ENCODE measurements at regions not wholly inside any gene's neighbourhood (a gene's known extent, or its start where the extent isn't known, plus 50 kb on each side); places are given as distances from the start of the nearest gene placed in this dataset.

DNA sequence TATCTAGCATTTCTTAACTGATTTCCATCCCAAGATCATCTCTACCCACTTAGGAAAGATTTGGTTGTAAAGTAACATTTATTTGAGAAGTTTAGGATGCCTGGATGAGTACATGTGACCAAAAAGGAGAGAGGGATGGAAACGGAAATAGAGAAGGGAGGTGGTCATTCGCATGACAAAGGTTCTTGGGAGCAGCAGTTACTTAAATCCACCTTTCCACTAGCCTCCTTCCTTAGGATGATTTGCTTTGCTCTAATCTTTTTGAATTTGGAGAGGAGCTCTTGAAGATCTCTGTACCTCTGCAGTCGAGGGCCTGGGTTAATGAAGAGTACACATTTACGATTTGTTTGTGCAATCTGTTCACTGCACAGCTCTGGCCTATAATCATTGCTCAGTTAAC, 623.5 kb downstream of the EPHA4 start:
- TF ChIP-seq CTCF (IDR thresholded peaks at IDR 0.05 in 8 of 11, conservative IDR thresholded peaks at IDR 0.05 in 3 of 11), result no peak
- no peak for TF ChIP-seq POLR2A (IDR thresholded peaks at IDR 0.05)
- no peak for TF ChIP-seq POLR2AphosphoS5 (IDR thresholded peaks at IDR 0.05)
